ENCODE measurements at regions not wholly inside any gene's neighbourhood (a gene's known extent, or its start where the extent isn't known, plus 50 kb on each side); places are given as distances from the start of the nearest gene placed in this dataset.

DNA sequence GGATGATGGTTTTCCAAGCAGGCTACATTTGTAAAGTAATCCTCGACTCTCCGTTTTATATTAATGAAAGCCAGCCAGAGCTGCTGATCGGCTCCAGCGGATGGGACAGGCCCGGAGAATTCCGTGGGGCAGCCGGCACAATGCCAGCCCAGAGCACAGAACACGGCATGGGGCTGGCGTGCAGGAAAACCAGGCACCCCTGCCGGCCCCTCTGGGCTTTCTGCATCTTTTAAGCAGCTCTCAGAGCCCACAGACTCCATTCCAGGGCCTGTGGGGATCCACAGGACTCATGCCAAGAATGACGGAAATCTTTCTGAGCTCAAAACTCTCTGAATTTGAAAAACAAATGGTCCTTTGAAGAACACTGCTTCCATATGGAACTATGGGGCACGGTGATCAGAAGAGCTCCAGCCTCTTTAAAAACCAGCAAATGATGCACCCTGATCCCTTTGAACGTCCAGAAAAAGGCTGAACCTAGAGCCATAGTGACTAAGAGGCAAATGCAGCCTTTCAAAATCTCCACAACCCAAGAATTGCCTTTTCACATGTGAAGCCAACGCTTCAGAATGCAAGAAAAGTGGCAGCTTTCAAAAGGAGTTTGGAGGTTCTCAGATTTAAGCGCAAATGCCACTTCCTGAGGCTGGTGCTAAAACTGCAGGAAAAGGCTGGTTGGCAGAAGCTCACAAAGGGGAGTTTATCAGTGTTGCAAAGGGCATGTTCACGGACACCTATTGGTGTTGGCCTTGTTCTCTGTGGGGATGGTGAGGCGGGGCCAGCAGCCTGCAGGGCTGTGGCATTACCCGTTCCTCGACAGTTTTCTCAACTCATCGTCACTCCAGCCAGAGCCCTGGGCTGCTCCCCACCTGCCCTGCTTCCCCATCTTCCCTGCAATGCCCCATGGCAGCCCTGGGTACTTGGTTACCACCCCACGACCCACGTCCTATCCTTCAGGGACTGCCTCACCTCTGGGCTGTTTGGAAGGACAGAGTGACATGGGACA is 212.5 kb downstream of the CTTN start:
- no peak for ATAC-seq (ENCODE audit: poor library complexity)
- DNase-seq, result no peak
- intact Hi-C loops (cut with DNase I), result no loop called here

DNA sequence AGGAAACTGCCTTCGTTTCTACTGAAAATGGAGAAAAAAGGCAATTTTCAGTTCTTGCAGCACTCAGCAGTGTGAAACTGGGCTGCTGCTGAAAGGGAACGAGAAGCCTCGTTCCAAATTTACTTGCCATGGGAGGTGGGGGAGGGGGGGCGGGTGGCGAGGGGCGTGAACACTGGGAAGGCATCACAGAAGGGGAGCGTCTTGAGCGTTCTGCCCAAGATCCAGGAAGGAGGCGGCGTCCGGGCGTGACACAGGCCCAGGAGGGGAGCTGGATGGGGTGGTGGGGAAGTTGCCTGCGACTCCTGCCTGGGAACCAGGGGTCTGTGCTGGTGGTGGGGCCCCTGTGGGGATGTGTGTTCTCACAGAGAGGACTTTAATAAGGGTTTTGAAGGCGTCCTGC is 213.5 kb downstream of the CTTN start:
- intact Hi-C loops (cut with DNase I), result no loop called here
- DNase-seq (no peak), ATAC-seq (ENCODE audit: poor library complexity) (no peak)

DNA sequence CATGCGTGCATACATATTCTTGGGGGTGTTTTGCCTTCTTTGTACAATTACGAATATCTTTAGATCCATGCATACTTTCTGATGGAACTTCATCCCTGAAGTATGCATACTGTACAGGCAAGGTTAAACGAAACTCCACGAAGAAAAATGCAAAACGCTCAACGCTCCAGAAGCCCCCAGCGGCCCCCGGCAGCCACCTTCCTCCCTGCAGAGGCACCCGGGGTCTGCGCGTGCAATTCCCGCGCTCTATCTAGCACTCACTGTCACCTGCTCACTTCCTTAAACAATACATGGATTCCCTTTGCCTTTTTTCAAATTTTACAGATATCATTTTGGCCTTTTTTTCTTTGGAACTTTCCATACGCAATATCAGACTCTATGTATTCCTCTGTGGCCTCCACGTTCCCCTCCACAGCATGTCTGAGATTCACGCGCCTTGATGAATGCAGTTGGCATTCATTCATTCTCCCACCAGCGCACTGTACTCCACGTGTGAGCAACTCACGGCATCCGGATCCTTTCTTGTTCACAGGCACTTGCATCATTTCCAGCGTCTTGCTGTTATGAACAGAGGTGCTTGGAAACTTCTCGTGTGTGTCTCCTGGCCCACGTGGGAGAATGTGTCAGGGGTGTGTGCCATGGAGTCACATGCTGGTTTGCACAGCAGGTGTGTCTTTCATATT is 214.3 kb downstream of the CTTN start:
- no peak for ATAC-seq (ENCODE audit: poor library complexity)
- intact Hi-C loops (cut with DNase I), result no loop called here
- DNase-seq, result no peak

DNA sequence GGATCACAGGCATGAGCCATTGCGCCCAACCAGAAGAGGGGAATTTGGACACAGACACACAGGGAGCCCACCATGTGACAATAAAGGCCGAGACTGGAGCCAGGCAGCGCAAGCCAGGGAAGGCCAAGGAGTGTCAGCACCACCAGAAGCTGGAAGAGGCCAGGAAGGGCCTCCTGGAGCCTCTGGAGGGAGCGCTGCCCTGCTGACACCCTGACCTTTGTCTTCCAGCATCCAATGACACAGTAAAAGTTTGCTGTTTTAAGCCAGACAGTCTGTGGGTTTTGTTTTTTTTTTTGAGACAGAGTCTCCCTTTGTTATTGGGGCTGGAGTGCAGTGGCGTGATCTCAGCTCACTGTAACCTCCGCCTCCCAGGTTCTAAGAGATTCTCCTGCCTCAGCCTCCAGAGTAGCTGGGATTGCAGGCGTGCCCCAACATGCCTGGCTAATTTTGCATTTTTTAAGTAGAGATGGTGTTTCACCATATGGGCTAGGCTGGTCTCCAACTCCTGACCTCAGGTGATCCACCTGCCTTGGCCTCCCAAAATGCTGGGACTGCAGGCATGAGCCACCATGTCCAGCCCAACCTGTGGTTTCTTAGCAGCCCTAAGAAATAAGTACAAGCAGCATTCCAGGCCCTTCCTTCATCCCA is 215.8 kb downstream of the CTTN start:
- DNase-seq (no peak), ATAC-seq (ENCODE audit: poor library complexity) (no peak)
- intact Hi-C loops (cut with DNase I), result no loop called here

DNA sequence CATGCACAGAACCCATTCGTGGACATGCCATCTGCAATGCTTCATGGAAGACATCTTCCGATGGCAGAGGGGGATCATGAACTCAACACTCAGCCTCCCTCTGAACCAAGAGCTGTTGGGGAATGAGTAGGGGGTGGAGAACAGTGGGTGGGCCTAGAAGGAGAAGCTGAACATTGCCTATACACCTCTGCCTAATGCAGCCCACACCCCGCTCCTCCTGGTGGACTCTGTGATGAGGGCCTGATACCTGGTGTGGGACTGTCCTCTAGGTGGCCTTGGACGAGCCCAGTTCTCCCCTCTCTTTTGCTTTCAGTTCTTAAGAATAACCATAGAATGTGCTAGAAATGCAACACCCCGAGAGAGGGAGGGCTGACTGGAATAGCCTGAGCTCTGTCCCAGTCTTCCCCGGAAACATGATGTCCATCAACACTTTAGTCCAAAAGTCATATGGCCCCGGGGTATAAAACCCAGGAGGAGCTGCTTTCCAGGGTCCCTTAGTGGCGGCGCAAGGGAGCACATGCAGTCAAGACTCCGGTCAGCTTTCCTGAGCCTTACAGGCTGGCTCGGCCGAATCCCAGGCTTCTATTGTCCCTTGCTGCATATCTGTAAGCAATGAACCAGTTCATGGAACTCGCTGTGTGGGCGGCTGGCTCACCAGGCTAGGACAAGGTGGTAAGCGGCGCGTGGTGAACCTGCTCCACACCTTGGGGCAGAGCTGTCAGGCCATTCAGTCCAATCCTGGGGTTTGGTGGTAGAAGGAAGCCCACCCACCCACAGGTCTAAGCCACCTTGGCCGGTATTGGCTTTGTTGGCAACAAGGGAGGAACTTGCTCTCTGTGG is 216.9 kb downstream of the CTTN start:
- ATAC-seq (ENCODE audit: poor library complexity) (no peak), DNase-seq (peak; percentile 17)
- intact Hi-C loops (cut with DNase I), result no loop called here

DNA sequence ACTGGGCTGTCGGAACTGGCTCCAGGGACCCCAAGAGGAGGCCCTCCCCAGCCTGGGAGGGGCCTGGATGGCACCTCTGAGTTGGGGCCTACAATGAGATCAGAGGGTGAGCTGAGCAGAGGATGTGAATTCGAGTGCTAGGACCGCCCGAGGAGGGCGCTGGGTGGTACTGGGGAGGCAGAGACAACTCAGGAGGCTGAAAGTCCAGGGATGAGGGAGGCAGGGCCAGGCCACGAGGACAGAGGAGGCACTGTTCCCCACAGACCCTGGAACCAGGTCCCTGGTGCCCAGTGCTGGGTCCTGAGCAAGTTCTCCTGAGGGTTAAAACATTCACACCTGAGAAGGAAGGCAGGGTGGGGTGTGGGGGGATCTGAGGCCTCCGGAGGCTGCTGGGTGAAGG is 218.0 kb downstream of the CTTN start:
- no peak for ATAC-seq (ENCODE audit: poor library complexity)
- peak; percentile 21 for DNase-seq
- intact Hi-C loops (cut with DNase I), result no loop called here

DNA sequence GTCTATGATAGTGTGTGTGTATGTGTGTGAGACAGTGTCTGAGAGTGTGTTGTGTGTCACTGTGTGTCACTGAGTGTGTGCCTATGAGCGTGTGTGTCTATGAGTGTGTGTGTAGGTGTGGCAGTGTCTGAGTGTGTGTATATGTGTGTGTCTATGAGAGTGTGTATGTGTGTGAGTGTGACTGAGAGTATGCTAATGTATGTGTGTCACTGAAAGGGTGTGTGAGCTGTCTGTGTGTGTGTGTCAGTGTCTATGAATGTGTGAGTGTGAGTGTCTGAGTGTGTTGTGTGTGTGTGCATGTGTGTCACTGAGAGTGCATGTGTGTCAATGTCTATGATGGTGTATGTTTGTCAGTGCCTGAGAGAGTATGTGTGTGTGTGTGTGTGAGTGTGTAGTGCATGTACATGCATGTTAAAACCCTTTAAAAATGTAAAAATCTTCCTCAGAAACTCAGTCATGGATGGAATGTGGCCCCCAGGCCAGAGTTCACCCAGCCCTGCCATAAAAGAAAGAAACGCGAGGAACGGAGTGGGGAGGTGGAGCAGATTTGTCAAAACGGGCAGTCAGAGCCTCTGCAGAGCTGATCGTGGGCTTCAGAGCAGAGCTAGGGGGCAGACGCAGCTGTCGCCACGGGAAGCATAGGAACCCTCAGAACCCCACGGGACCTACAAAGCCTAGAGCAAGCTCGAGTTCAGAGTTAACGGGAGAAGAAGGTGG is 218.8 kb downstream of the CTTN start:
- ATAC-seq (ENCODE audit: poor library complexity), result no peak
- intact Hi-C loops (cut with DNase I), result no loop called here
- no peak for DNase-seq

DNA sequence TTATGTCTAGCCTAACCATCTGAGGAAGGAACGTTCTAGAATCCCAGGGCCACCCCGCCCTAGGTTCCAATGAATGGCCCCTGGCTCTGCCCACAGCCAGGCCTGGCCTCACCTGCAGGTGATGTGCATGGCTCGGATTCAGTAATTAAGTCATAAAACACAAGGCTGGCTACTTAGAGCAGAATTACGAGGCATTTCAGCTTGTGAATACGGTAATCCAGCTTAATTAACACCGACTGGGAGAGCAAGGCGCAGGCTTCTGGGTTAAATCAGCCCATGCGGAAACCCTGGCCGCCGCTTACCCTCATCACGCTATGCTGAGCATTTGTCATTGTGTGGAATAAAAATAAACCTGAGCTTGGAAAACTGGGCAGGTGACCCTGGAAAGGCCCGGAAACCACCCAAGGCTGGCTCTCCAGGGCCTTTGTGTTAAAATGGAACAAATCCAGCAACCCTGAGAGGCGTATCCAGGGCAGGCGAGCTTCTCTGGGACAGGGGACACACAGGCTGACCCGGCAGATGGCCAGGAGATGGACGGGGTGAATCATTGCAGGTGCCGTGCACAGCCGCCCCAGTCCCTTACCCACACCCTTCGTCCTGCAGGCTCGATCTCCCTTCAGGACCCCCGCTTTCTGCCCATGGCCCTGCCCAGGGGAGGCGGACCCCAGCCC is 220.2 kb downstream of the CTTN start:
- DNase-seq (peak; percentile 22), ATAC-seq (ENCODE audit: poor library complexity) (no peak)
- intact Hi-C loops (cut with DNase I), result no loop called here

DNA sequence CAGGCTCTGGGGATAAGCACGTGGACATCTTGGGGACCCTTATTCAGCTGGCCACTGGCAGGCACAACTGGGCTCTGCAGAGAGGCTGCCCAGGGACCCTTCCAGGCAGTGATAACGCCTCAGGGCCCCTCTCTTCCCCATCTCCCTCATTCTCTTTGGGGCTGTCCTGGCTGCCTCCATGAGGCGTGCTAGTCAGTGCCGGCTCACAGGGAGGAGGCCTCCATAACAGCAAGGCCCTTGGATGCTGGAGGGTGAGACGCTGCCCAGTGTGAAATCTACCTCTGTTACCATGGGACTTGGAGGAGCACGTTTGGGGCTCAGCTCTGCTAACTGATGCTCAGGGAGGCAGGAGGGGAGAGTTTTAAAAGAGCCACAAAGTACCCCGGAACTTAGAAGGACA is 221.3 kb downstream of the CTTN start:
- intact Hi-C loops (cut with DNase I), result no loop called here
- DNase-seq, result peak; percentile 11

DNA sequence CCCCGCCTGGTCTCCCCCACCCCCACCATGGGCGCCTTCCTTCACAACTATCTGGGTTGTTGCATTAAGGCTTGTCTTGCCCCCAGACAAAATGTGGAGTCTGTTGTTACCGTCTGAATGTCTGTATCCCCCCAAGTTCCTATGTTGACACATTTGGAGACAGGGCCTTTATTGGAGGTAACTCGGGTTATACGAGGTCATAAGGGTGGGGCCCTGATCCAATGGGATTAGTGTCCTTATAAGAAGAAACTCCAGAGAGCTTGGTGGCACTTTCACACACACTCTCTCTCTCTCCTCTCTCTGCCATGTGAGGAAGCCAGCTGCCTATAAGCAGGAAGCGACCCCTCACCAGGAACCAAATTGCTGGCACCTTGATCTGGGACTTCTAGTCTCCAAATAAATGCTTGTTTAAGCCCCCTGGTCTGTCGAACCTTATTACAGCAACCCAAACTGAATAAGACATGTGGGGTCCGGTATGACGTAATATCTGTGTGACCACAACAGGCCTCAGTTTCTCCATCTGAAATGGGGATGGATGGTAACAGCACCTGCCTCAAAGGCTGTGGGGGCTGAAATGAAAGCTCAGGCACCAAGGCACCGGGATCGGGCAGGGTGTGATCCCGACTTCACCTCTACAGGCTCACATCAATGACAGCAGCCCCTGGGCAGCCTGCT is 222.3 kb downstream of the CTTN start:
- DNase-seq, result no peak
- ATAC-seq (ENCODE audit: poor library complexity), result no peak

More for the DNA sequence above, 221.3 kb downstream of the CTTN start:
- ATAC-seq (ENCODE audit: poor library complexity), result no peak

DNA sequence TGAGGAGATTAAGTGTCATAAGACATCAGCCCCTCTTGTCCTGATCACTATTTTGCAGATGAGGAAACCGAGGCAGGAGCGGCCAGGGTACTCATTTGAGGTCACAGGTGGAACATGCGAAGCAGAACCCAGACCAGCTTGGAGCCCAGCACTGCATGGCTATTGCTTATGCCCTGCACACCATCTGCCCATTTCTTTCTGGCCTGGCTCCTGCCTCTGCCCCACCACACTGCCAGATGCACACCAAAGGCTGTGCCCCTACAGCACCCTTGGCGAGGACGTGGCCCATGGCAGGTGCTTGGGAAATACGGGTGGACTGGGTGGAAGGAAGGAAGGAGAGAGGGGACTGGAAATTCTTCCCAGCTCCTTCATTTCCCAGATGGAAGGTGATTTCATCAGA is 222.9 kb downstream of the CTTN start:
- DNase-seq (peak; percentile 18), ATAC-seq (ENCODE audit: poor library complexity) (no peak)
- intact Hi-C loops (cut with DNase I), result no loop called here

More for the DNA sequence above, 222.3 kb downstream of the CTTN start:
- intact Hi-C loops (cut with DNase I), result no loop called here

DNA sequence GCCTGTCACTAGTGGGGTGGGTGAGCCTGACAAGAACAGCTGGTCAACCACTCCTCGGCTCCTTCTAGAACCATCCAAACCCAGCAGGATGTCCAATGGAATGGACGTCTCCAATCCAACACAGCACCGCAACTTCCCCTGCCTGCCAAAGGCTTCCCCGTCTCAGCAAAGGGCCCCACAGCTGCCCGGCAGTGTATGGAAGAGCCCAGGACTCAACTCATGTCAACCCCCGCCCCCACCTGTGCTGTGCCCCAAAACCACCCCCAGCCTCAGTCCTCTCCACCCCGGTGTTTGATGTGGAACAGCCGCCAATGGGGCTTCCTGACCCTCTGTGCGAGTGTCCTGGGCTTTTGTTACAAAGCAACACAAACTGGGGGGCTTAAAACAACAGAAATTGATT is 223.8 kb downstream of the CTTN start:
- intact Hi-C loops (cut with DNase I), result no loop called here
- ATAC-seq (ENCODE audit: poor library complexity) (no peak), DNase-seq (peak; percentile 21)

DNA sequence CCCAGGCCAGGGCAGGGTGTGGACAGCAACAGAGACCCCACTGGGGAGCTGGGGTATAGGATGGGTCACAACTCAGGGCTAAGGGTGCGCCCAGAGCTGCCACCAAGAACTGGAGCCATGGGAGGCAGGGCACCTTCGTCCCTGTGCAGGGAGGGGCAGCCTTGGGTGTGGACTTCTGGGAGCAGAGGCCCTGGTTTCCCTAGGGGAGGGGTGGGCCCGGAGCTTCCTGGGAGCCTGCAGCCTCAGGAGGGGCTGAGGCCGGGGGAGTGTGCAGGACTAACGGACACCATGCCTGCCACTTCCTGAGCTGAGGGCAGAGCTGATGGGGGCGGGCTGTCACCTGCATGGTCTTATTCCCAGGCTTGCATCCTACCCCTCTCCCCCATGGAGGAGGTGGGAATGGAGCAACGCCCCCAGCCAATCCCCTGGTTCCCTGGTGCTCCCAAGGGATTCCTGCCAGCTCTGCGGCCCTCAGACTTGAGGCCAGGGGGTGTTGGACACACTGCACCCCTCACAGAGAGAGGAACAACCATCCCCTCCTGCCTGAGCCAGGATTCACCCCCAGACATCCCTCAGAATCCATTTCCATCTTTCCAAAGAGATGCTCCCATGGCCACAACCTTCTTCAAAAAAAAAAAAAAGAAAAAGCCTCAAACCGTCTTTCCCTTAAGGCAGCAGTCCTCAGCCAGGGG is 225.7 kb downstream of the CTTN start:
- ATAC-seq (ENCODE audit: poor library complexity) (no peak), DNase-seq (peak; percentile 26)
- intact Hi-C loops (cut with DNase I), result no loop called here

DNA sequence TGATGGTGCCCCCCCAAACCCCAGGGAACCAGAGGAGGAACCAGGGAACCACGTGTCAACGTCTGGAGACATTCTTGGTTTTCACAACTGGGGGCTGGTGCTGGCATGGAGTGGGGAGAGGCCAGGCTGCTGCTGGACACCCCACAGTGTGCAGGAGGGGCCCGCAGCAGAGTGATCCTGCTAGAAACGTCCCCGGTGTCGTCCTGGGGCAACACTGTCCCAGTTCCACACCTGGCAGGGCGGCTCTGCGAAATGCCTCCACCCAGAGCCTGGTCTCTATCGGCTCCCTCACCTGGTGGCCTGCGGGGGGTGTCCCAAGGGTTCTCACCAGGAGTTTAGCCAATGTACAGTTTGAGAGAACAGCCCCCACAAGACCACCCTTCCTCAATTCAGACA is 226.3 kb downstream of the CTTN start:
- intact Hi-C loops (cut with DNase I), result no loop called here
- DNase-seq, result no peak
- no peak for ATAC-seq (ENCODE audit: poor library complexity)

DNA sequence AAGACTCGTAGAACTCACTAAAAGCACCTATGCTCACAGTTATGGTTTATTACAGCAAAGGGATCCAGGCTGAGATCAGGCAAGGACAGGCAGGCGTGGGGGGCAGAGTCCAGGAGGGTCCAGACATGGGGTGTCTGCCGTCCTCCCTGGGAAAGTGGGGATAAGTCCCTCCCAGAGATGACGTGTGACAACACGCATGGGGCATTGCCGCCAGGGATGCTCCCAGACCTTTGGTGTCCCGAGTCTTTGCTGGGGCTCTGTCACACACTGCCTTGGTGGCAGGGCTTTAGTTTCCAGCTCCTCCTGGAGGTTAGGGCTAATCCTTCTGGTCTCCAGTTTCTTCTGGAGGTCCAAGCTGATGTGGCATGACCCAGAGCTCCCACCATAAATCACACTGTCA is 226.7 kb downstream of the CTTN start:
- intact Hi-C loops (cut with DNase I), result no loop called here
- ATAC-seq (ENCODE audit: poor library complexity), result no peak
- DNase-seq, result no peak
